Muscle of leg (tissue), 3 donors: ENCODE measurements at regions not wholly inside any gene's neighbourhood (a gene's known extent, or its start where the extent isn't known, plus 50 kb on each side); places are given as distances from the start of the nearest gene placed in this dataset.
"Not testable (repeated sequence)": the region's sequence is repeated elsewhere in the genome, so short reads cannot be mapped to it uniquely, and the experiment has no call there.

Source experiments
- DNase-seq: peaks from one replicate; pipeline ENCODE4 v3.0.0; 2013
- H3K27ac ChIP-seq: one replicate; pipeline ENCODE4 v1.5.1; 2013; ENCODE audit warnings: mild to moderate bottlenecking, low read length, control low read depth
- H3K27me3 ChIP-seq: one replicate; pipeline ENCODE4 v1.6.1; 2013; ENCODE audit warnings: low read length; ENCODE audit not compliant: control insufficient read depth, insufficient read depth
- H3K36me3 ChIP-seq: one replicate; pipeline ENCODE4 v1.6.1; 2013; ENCODE audit warnings: low read length; ENCODE audit not compliant: control insufficient read depth, insufficient read depth
- H3K4me1 ChIP-seq: one replicate; pipeline ENCODE4 v1.6.1; 2013; ENCODE audit warnings: low read length; ENCODE audit not compliant: control insufficient read depth, insufficient read depth
- H3K4me3 ChIP-seq: one replicate; pipeline ENCODE4 v1.5.1; 2013; ENCODE audit warnings: low read length, control low read depth
- H3K9me3 ChIP-seq: replicated peaks from 2 replicates; pipeline ENCODE4 v1.6.1; 2013; ENCODE audit warnings: low read depth, low read length; ENCODE audit not compliant: control insufficient read depth
- WGBS: methylation state at CpG from one replicate; pipeline ENCODE4 v1.1.5; 2013; ENCODE audit warnings: missing lambda C conversion rate; ENCODE audit not compliant: insufficient coverage; 5-methylcytosine and 5-hydroxymethylcytosine counted together

- DNase-seq, H3K36me3 ChIP-seq, H3K4me1 ChIP-seq, H3K27me3 ChIP-seq, H3K27ac ChIP-seq, H3K4me3 ChIP-seq, H3K9me3 ChIP-seq: not testable (repeated sequence)
- WGBS = no CpG with 5 or more reads among the region's 4 CpGs
Measured at GRCh38 chrX:71822314-71822713, 59.2 kb downstream of the CXorf49B start.

GRCh38 chrX:71823391-71824057 is 60.4 kb downstream of the CXorf49B start:
- Histone ChIP-seq H3K36me3 (no peaks in the 10 kb centered on the region), H3K27me3 (peaks cover 8% of the 10 kb centered on the region), H3K27ac (no peak overlapping the region), H3K9me3 (no peaks in the 10 kb centered on the region), H3K4me1 (no peaks in the 10 kb centered on the region), H3K4me3 (no peak overlapping the region)
- DNase-seq = no peak
- WGBS = 77% methylated on average over 10 of the region's 12 CpGs

- 87% methylated on average over 4 of the region's 6 CpGs for whole genome bisulfite sequencing
- H3K4me3 ChIP-seq = no peak overlapping the region
Measured at GRCh38 chrX:71828086-71828485, 64.9 kb downstream of the CXorf49B start.

GRCh38 chrX:71838092-71838491 is 72.6 kb upstream of the NHSL2 start:
- not testable (repeated sequence) for H3K27me3 ChIP-seq, H3K36me3 ChIP-seq, DNase-seq, H3K4me1 ChIP-seq, H3K27ac ChIP-seq, H3K9me3 ChIP-seq, H3K4me3 ChIP-seq
- WGBS = no CpG with 5 or more reads among the region's 4 CpGs

More at GRCh38 chrX:71828086-71828485, 64.9 kb downstream of the CXorf49B start:
- no peak overlapping the region for H3K27ac ChIP-seq
- peaks cover 11% of the 10 kb centered on the region for H3K27me3 ChIP-seq
- no peaks in the 10 kb centered on the region for H3K36me3 ChIP-seq
- H3K9me3 ChIP-seq = no peaks in the 10 kb centered on the region
- H3K4me1 ChIP-seq = no peaks in the 10 kb centered on the region
- no peak for DNase-seq

GRCh38 chrX:71846429-71846828 is 64.2 kb upstream of the NHSL2 start:
- Histone ChIP-seq H3K9me3 (no peaks in the 10 kb centered on the region), H3K36me3 (no peaks in the 10 kb centered on the region), H3K27me3 (no peaks in the 10 kb centered on the region), H3K4me1 (no peaks in the 10 kb centered on the region), H3K27ac (no peak overlapping the region), H3K4me3 (no peak overlapping the region)
- WGBS = 71% methylated on average over 1 of the region's 1 CpG
- DNase-seq = no peak

- Histone ChIP-seq H3K9me3 (no peaks in the 10 kb centered on the region), H3K4me3 (no peak overlapping the region), H3K27me3 (peaks cover 2% of the 10 kb centered on the region), H3K27ac (no peak overlapping the region), H3K36me3 (no peaks in the 10 kb centered on the region), H3K4me1 (no peaks in the 10 kb centered on the region)
- DNase-seq = no peak
- WGBS = 55% methylated on average over 3 of the region's 9 CpGs
Measured at GRCh38 chrX:71852182-71852581, 58.5 kb upstream of the NHSL2 start.

GRCh38 chrX:71859637-71860036 is 51.0 kb upstream of the NHSL2 start:
- Histone ChIP-seq H3K27me3 (peaks cover 3% of the 10 kb centered on the region), H3K9me3 (no peaks in the 10 kb centered on the region), H3K4me3 (no peak overlapping the region), H3K36me3 (no peaks in the 10 kb centered on the region), H3K27ac (no peak overlapping the region), H3K4me1 (no peaks in the 10 kb centered on the region)
- no CpG with 5 or more reads among the region's 3 CpGs for WGBS
- DNase-seq = peak; percentile 41
